ENCODE measurements at regions not wholly inside any gene's neighbourhood (a gene's known extent, or its start where the extent isn't known, plus 50 kb on each side); places are given as distances from the start of the nearest gene placed in this dataset.

DNA sequence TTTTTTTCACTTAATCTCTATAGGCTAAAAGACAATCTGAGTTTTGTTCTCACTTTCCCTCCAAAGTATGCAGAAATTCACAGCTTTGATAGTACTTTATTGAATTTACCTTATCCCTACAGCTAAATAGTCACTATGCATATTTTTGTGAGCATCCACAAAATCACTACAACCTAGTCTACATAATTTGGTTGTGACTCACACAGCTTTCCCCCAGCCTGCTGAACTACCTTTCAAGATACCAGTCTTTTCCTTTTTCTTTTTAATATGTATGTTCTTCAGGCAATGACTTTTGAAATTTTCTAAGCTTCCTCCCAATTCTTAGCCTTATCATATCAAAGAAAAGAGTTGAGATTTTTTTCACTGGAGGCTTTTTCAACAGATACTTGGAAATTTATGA is 347.3 kb upstream of the CDH6 start:
- H3K27ac ChIP-seq (ENCODE audit: low read depth in 1 of 2, low read length in 2 of 2) = no peak overlapping the region
- no peaks in the 10 kb centered on the region for H3K4me1 ChIP-seq (ENCODE audit: insufficient read depth, low read length)
- no peaks in the 10 kb centered on the region for H3K27me3 Mint-ChIP-seq
- TF ChIP-seq, protein P1, sequence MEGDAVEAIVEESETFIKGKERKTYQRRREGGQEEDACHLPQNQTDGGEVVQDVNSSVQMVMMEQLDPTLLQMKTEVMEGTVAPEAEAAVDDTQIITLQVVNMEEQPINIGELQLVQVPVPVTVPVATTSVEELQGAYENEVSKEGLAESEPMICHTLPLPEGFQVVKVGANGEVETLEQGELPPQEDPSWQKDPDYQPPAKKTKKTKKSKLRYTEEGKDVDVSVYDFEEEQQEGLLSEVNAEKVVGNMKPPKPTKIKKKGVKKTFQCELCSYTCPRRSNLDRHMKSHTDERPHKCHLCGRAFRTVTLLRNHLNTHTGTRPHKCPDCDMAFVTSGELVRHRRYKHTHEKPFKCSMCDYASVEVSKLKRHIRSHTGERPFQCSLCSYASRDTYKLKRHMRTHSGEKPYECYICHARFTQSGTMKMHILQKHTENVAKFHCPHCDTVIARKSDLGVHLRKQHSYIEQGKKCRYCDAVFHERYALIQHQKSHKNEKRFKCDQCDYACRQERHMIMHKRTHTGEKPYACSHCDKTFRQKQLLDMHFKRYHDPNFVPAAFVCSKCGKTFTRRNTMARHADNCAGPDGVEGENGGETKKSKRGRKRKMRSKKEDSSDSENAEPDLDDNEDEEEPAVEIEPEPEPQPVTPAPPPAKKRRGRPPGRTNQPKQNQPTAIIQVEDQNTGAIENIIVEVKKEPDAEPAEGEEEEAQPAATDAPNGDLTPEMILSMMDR (IDR thresholded peaks at IDR 0.05) = no peak
- H3K9me3 ChIP-seq (ENCODE audit: control insufficient read depth in 1 of 2, insufficient read depth in 1 of 2, low read length in 2 of 2) = peaks cover 0 to 4% of the 10 kb centered on the region in 2 experiments
- H3K36me3 Mint-ChIP-seq (ENCODE audit: low read depth) = no peaks in the 10 kb centered on the region
- H3K9me3 Mint-ChIP-seq = no peaks in the 10 kb centered on the region
- H3K36me3 ChIP-seq (ENCODE audit: insufficient read depth, low read length) = no peaks in the 10 kb centered on the region
- H3K4me3 Mint-ChIP-seq = no peak overlapping the region
- no peak for DNase-seq
- H3K4me3 ChIP-seq (ENCODE audit: low read length) = no peak overlapping the region
- no peak overlapping the region for H3K27ac Mint-ChIP-seq
- no peak for ATAC-seq (ENCODE audit: poor library complexity)
- H3K4me1 Mint-ChIP-seq (ENCODE audit: low read depth) = no peaks in the 10 kb centered on the region
- POLR2A ChIA-PET = no interaction called here
- H3K27me3 ChIP-seq (ENCODE audit: control insufficient read depth in 1 of 2, insufficient read depth in 2 of 2, low read length in 2 of 2) = no peaks in the 10 kb centered on the region
- intact Hi-C loops (cut with DNase I, micrococcal nuclease) = no loop called here
- CTCF ChIA-PET = no interaction called here

DNA sequence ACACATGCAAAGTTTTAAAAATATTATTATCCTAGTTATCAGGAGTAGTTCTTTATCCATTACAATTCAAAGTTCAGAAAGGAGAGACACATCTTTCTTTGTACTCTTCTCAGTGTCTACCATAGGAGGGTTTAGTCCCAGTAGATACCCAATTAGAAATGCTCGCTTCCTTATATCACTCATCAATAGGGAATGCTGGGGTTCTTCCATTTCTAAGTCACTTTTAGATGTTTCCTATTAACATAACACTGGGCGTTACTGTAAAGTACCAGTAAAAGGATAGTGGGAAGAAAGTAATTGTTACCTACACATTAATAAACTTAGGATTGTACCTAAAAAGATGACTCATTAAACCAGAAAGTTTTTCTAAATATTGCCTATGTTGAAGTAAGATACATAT is 348.3 kb upstream of the CDH6 start:
- intact Hi-C loops (cut with DNase I, micrococcal nuclease) = no loop called here
- ChIA-PET CTCF (no interaction called here), POLR2A (no interaction called here)
- Mint-ChIP-seq H3K4me3 (no peak overlapping the region), H3K4me1 (ENCODE audit: low read depth) (no peaks in the 10 kb centered on the region), H3K27me3 (no peaks in the 10 kb centered on the region), H3K27ac (no peak overlapping the region), H3K36me3 (ENCODE audit: low read depth) (no peaks in the 10 kb centered on the region), H3K9me3 (no peaks in the 10 kb centered on the region)
- ATAC-seq (ENCODE audit: poor library complexity) (no peak), DNase-seq (no peak)
- Histone ChIP-seq H3K4me3 (ENCODE audit: low read length) (no peak overlapping the region), H3K4me1 (ENCODE audit: insufficient read depth, low read length) (no peaks in the 10 kb centered on the region), H3K9me3 (ENCODE audit: control insufficient read depth in 1 of 2, insufficient read depth in 1 of 2, low read length in 2 of 2) (peaks cover 0 to 4% of the 10 kb centered on the region in 2 experiments), H3K36me3 (ENCODE audit: insufficient read depth, low read length) (no peaks in the 10 kb centered on the region), H3K27me3 (ENCODE audit: control insufficient read depth in 1 of 2, insufficient read depth in 2 of 2, low read length in 2 of 2) (no peaks in the 10 kb centered on the region), H3K27ac (ENCODE audit: low read depth in 1 of 2, low read length in 2 of 2) (no peak overlapping the region)
- TF ChIP-seq, protein P1 (IDR thresholded peaks at IDR 0.05) = no peak

DNA sequence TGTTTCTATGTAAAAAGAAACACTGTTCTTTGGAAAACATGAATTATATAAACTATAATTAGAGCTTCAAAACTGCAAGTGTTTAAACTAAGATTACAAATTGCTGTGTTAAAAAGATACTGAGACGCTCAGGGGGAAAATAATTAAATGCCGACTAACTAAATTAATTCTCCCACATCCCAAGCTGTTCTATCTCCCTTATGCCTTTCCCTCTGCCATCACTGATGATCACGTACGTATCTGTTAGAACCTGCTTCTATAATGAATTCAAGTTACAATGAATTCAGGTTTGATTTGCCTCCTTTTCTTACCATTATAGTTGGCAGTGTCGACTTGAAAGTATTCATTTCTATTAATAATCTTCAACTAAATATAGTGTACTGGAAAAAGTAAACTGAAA is 349.9 kb upstream of the CDH6 start:
- Histone ChIP-seq H3K27ac (ENCODE audit: low read depth in 1 of 2, low read length in 2 of 2) (no peak overlapping the region), H3K4me3 (ENCODE audit: low read length) (no peak overlapping the region), H3K27me3 (ENCODE audit: control insufficient read depth in 1 of 2, insufficient read depth in 2 of 2, low read length in 2 of 2) (no peaks in the 10 kb centered on the region), H3K9me3 (ENCODE audit: control insufficient read depth in 1 of 2, insufficient read depth in 1 of 2, low read length in 2 of 2) (no peaks in the 10 kb centered on the region), H3K4me1 (ENCODE audit: insufficient read depth, low read length) (no peaks in the 10 kb centered on the region), H3K36me3 (ENCODE audit: insufficient read depth, low read length) (no peaks in the 10 kb centered on the region)
- POLR2A ChIA-PET = no interaction called here
- Mint-ChIP-seq H3K36me3 (ENCODE audit: low read depth) (no peaks in the 10 kb centered on the region), H3K4me1 (ENCODE audit: low read depth) (no peaks in the 10 kb centered on the region), H3K27ac (no peak overlapping the region), H3K9me3 (peaks cover 3% of the 10 kb centered on the region), H3K27me3 (no peaks in the 10 kb centered on the region), H3K4me3 (no peak overlapping the region)
- CTCF ChIA-PET = no interaction called here
- intact Hi-C loops (cut with DNase I, micrococcal nuclease) = no loop called here
- DNase-seq = no peak
- no peak for ATAC-seq (ENCODE audit: poor library complexity)
- TF ChIP-seq, protein P1 (IDR thresholded peaks at IDR 0.05) = no peak

All from CD4-positive, alpha-beta T cell (primary cell).